ENCODE measurements at regions not wholly inside any gene's neighbourhood (a gene's known extent, or its start where the extent isn't known, plus 50 kb on each side); places are given as distances from the start of the nearest gene placed in this dataset.

GRCh38 chr19:30083125-30083681, 141.2 kb downstream of the URI1 start:
- DNase-seq (ENCODE audit: low read depth in 2 of 2): no peak

- no peak for DNase-seq (ENCODE audit: low read depth in 2 of 2)
These were observed 141.7 kb downstream of the URI1 start for GRCh38 chr19:30083701-30084156.

- DNase-seq (ENCODE audit: low read depth in 2 of 2): no peak
These were observed 142.4 kb downstream of the URI1 start for GRCh38 chr19:30084390-30084819.

- no peak for DNase-seq (ENCODE audit: low read depth in 2 of 2)
These were observed 143.4 kb downstream of the URI1 start for GRCh38 chr19:30085394-30085793.

GRCh38 chr19:30086220-30086619, 144.2 kb downstream of the URI1 start:
- no peak for DNase-seq (ENCODE audit: low read depth in 2 of 2)

- no peak for DNase-seq (ENCODE audit: low read depth in 2 of 2)
These were observed 144.9 kb downstream of the URI1 start for GRCh38 chr19:30086916-30087315.

GRCh38 chr19:30087381-30088138, 145.5 kb downstream of the URI1 start:
- DNase-seq (ENCODE audit: low read depth in 2 of 2): no peak

- DNase-seq (ENCODE audit: low read depth in 2 of 2): no peak
These were observed 146.5 kb downstream of the URI1 start for GRCh38 chr19:30088567-30088966.

- DNase-seq (ENCODE audit: low read depth in 2 of 2): no peak
These were observed 147.1 kb downstream of the URI1 start for GRCh38 chr19:30089086-30089665.

- DNase-seq (ENCODE audit: low read depth in 2 of 2): no peak
These were observed 148.4 kb downstream of the URI1 start for GRCh38 chr19:30090476-30090875.

- DNase-seq (ENCODE audit: low read depth in 2 of 2): no peak
These were observed 148.9 kb downstream of the URI1 start for GRCh38 chr19:30090963-30091362.

- no peak for DNase-seq (ENCODE audit: low read depth in 2 of 2)
These were observed 149.4 kb downstream of the URI1 start for GRCh38 chr19:30091456-30091855.

GRCh38 chr19:30091856-30092255, 149.8 kb downstream of the URI1 start:
- no peak for DNase-seq (ENCODE audit: low read depth in 2 of 2)

- no peak for DNase-seq (ENCODE audit: low read depth in 2 of 2)
These were observed 150.9 kb downstream of the URI1 start for GRCh38 chr19:30092721-30093569.

- DNase-seq (ENCODE audit: low read depth in 2 of 2): no peak
These were observed 152.1 kb downstream of the URI1 start for GRCh38 chr19:30093966-30094755.

GRCh38 chr19:30094756-30095140, 152.7 kb downstream of the URI1 start:
- no peak for DNase-seq (ENCODE audit: low read depth in 2 of 2)

GRCh38 chr19:30095171-30095570, 153.1 kb downstream of the URI1 start:
- no peak for DNase-seq (ENCODE audit: low read depth in 2 of 2)

- no peak for DNase-seq (ENCODE audit: low read depth in 2 of 2)
These were observed 154.7 kb downstream of the URI1 start for GRCh38 chr19:30096596-30097370.

- DNase-seq (ENCODE audit: low read depth in 2 of 2): no peak
These were observed 155.8 kb downstream of the URI1 start for GRCh38 chr19:30097746-30098280.

- no peak for DNase-seq (ENCODE audit: low read depth in 2 of 2)
These were observed 160.2 kb downstream of the URI1 start for GRCh38 chr19:30102239-30102638.

All from fibroblast of skin of left quadriceps (primary cell).